ENCODE measurements at regions not wholly inside any gene's neighbourhood (a gene's known extent, or its start where the extent isn't known, plus 50 kb on each side); places are given as distances from the start of the nearest gene placed in this dataset.

DNA sequence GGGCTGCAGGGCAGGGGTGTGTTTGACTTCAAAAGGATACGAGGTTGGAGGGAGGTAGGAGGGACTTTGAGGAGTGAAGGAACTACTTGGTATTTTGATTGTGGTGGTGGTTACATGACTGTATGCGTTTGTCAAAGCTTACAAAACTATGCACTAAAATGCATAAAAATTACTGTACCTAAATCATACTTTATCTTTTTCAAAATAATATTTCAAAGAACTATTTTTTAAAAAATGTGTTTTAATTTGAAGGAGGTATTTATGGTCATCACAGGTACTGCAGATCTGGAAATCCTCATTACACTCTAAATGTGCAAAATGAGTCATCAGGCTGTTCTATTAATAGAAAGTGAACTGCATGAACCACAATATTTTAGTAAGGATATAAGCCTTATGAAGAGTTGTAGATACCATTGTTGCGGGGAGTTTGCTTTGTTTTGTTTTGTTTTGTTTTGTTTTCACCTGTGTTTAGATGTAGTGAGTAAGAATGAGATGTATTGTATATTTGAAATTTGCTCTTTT, 116.9 kb downstream of the ARRDC3 start:
- Histone ChIP-seq H3K9ac (ENCODE audit: low read length) (no peak overlapping the region), H3K27me3 (ENCODE audit: low read depth, low read length) (peaks cover 22% of the 10 kb centered on the region), H3K4me2 (ENCODE audit: low read length) (peak overlapping the region; percentile 44), H3K36me3 (replicated peaks; ENCODE audit: low read depth, low read length) (no peaks in the 10 kb centered on the region), H3K4me1 (ENCODE audit: low read length) (peaks cover 10% of the 10 kb centered on the region), H3K27ac (ENCODE audit: low read length) (no peak overlapping the region), H3K4me3 (ENCODE audit: low read length) (no peak overlapping the region), H2AFZ (ENCODE audit: low read depth, low read length) (no peak overlapping the region), H3K79me2 (ENCODE audit: low read length) (no peaks in the 10 kb centered on the region), H4K20me1 (ENCODE audit: insufficient read depth, low read length) (no peaks in the 10 kb centered on the region), H3K9me3 (ENCODE audit: insufficient read depth, low read length) (no peaks in the 10 kb centered on the region)
- TF ChIP-seq EZH2phosphoT487 (IDR thresholded peaks at IDR 0.05; ENCODE audit: low read depth), result no peak
- no peak for TF ChIP-seq CTCF (IDR thresholded peaks at IDR 0.05; ENCODE audit: low read depth, low read length)

GRCh38 chr5:91264311-91265051, 118.6 kb downstream of the ARRDC3 start:
- H3K4me1 ChIP-seq (ENCODE audit: low read length), result peaks cover 10% of the 10 kb centered on the region
- no peak overlapping the region for H3K4me2 ChIP-seq (ENCODE audit: low read length)
- no peak overlapping the region for H3K4me3 ChIP-seq (ENCODE audit: low read length)
- H3K36me3 ChIP-seq (replicated peaks; ENCODE audit: low read depth, low read length), result no peaks in the 10 kb centered on the region
- TF ChIP-seq CTCF (IDR thresholded peaks at IDR 0.05; ENCODE audit: low read depth, low read length) (no peak), EZH2phosphoT487 (IDR thresholded peaks at IDR 0.05; ENCODE audit: low read depth) (no peak)
- H3K27ac ChIP-seq (ENCODE audit: low read length), result no peak overlapping the region
- peaks cover 13% of the 10 kb centered on the region for H3K27me3 ChIP-seq (ENCODE audit: low read depth, low read length)
- no peak overlapping the region for H2AFZ ChIP-seq (ENCODE audit: low read depth, low read length)
- H4K20me1 ChIP-seq (ENCODE audit: insufficient read depth, low read length), result no peaks in the 10 kb centered on the region
- no peak overlapping the region for H3K9ac ChIP-seq (ENCODE audit: low read length)
- no peaks in the 10 kb centered on the region for H3K79me2 ChIP-seq (ENCODE audit: low read length)
- no peaks in the 10 kb centered on the region for H3K9me3 ChIP-seq (ENCODE audit: insufficient read depth, low read length)

DNA sequence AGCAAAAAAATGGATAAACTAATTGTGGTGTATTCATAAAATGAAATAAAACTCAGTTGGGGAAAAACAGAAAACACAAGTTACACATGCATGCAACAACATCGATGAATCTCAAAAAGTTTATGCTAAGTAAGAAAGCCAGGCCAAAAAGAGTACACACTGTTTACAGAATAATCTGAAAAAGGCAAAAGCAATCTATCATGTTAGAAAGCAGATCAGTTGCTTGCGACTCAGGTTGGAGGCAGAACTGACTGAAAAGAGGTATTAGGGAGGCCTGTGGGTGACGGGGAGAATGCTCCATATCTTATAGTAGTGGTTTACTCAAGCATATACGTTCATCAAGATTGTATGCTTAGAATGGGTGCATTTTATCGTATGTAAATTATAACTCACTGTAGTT, 119.2 kb downstream of the ARRDC3 start:
- Histone ChIP-seq H3K4me3 (ENCODE audit: low read length) (no peak overlapping the region), H3K27me3 (ENCODE audit: low read depth, low read length) (peaks cover 13% of the 10 kb centered on the region), H3K9me3 (ENCODE audit: insufficient read depth, low read length) (no peaks in the 10 kb centered on the region), H3K4me1 (ENCODE audit: low read length) (peaks cover 10% of the 10 kb centered on the region), H4K20me1 (ENCODE audit: insufficient read depth, low read length) (no peaks in the 10 kb centered on the region), H3K4me2 (ENCODE audit: low read length) (no peak overlapping the region), H3K9ac (ENCODE audit: low read length) (no peak overlapping the region), H3K36me3 (replicated peaks; ENCODE audit: low read depth, low read length) (no peaks in the 10 kb centered on the region), H3K79me2 (ENCODE audit: low read length) (no peaks in the 10 kb centered on the region), H3K27ac (ENCODE audit: low read length) (no peak overlapping the region), H2AFZ (ENCODE audit: low read depth, low read length) (no peak overlapping the region)
- no peak for TF ChIP-seq CTCF (IDR thresholded peaks at IDR 0.05; ENCODE audit: low read depth, low read length)

DNA sequence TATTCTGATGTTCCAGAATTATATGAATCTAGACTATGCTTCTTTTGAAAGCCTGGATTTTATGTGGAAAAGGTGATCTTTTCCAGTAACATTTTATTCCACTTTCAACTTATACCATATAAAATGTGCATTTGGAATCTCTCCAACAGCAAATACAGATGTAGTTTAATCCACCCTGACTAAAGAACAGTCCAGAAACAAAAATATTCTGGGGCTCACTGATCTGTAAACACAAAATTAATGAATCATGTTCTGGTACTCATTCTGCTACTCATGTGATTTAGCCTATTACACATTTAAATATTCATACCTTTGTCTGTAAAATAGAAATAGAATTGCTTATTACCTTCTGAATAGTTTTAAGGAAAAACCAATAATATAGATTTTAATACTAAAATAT, 125.8 kb downstream of the ARRDC3 start:
- Histone ChIP-seq H3K9me3 (ENCODE audit: insufficient read depth, low read length) (no peaks in the 10 kb centered on the region), H3K36me3 (replicated peaks; ENCODE audit: low read depth, low read length) (no peaks in the 10 kb centered on the region), H3K4me3 (ENCODE audit: low read length) (no peak overlapping the region), H4K20me1 (ENCODE audit: insufficient read depth, low read length) (no peaks in the 10 kb centered on the region), H3K27me3 (ENCODE audit: low read depth, low read length) (no peaks in the 10 kb centered on the region; the same call in 1 of the 2 replicates), H3K9ac (ENCODE audit: low read length) (no peak overlapping the region), H3K79me2 (ENCODE audit: low read length) (no peaks in the 10 kb centered on the region), H2AFZ (ENCODE audit: low read depth, low read length) (no peak overlapping the region), H3K4me2 (ENCODE audit: low read length) (no peak overlapping the region), H3K4me1 (ENCODE audit: low read length) (no peaks in the 10 kb centered on the region), H3K27ac (ENCODE audit: low read length) (no peak overlapping the region)
- TF ChIP-seq EZH2phosphoT487 (IDR thresholded peaks at IDR 0.05; ENCODE audit: low read depth), result no peak
- no peak for TF ChIP-seq CTCF (IDR thresholded peaks at IDR 0.05; ENCODE audit: low read depth, low read length)

Measured in OCI-LY3 (cell line).